ENCODE measurements at regions not wholly inside any gene's neighbourhood (a gene's known extent, or its start where the extent isn't known, plus 50 kb on each side); places are given as distances from the start of the nearest gene placed in this dataset.

GRCh38 chr10:121284936-121285335 is 313.3 kb downstream of the FGFR2 start:
- Histone ChIP-seq H3K4me3 (ENCODE audit: low read depth, low read length) (no peak overlapping the region), H3K9ac (ENCODE audit: low read length) (no peak overlapping the region), H3K4me2 (ENCODE audit: low read length) (no peak overlapping the region), H2BK12ac (ENCODE audit: low read length) (no peak overlapping the region), H3K27ac (ENCODE audit: low read depth, low read length) (no peak overlapping the region), H3K14ac (ENCODE audit: low read length) (no peak overlapping the region), H3K79me2 (ENCODE audit: control insufficient read depth, insufficient read depth, low read length, poor library complexity) (no peaks in the 10 kb centered on the region), H3K27me3 (ENCODE audit: insufficient read depth, low read length) (no peaks in the 10 kb centered on the region), H4K8ac (ENCODE audit: low read depth, low read length) (no peak overlapping the region), H4K91ac (ENCODE audit: low read depth, low read length) (no peak overlapping the region), H2AFZ (ENCODE audit: insufficient read depth, low read length, poor library complexity) (no peak overlapping the region), H2AK5ac (ENCODE audit: low read length) (no peak overlapping the region), H3K23ac (ENCODE audit: low read length) (no peak overlapping the region), H3K9me3 (ENCODE audit: insufficient read depth, low read depth, low read length) (no peaks in the 10 kb centered on the region), H3K18ac (ENCODE audit: low read length) (no peak overlapping the region), H3K4ac (ENCODE audit: low read depth, low read length) (no peak overlapping the region), H3K36me3 (ENCODE audit: control insufficient read depth in 1 of 2, insufficient read depth in 2 of 2, low read length in 2 of 2) (no peaks in the 10 kb centered on the region), H3K4me1 (ENCODE audit: control insufficient read depth in 1 of 2, insufficient read depth in 2 of 2, low read length in 2 of 2) (peaks cover 3 to 9% of the 10 kb centered on the region in 2 experiments), H4K12ac (ENCODE audit: low read depth, low read length) (no peak overlapping the region), H3K79me1 (ENCODE audit: low read length) (no peaks in the 10 kb centered on the region), H2BK120ac (ENCODE audit: insufficient read depth, low read length, poor library complexity) (no peak overlapping the region), H2BK5ac (ENCODE audit: low read depth, low read length, poor library complexity) (no peak overlapping the region)
- WGBS (ENCODE audit: extremely low coverage, insufficient coverage, insufficient read length), result no CpG with 5 or more reads among the region's 4 CpGs
- DNase-seq, result no peak

- no peak overlapping the region for H3K18ac ChIP-seq (ENCODE audit: low read length)
- DNase-seq, result no peak
- H2BK5ac ChIP-seq (ENCODE audit: low read depth, low read length, poor library complexity), result no peak overlapping the region
- no peak overlapping the region for H4K12ac ChIP-seq (ENCODE audit: low read depth, low read length)
- no CpG with 5 or more reads among the region's 5 CpGs for WGBS (ENCODE audit: extremely low coverage, insufficient coverage, insufficient read length)
- no peaks in the 10 kb centered on the region for H3K27me3 ChIP-seq (ENCODE audit: insufficient read depth, low read length)
- no peak overlapping the region for H2BK12ac ChIP-seq (ENCODE audit: low read length)
- no peak overlapping the region for H3K4me2 ChIP-seq (ENCODE audit: low read length)
- H3K79me1 ChIP-seq (ENCODE audit: low read length), result no peaks in the 10 kb centered on the region
- H3K9me3 ChIP-seq (ENCODE audit: insufficient read depth, low read depth, low read length), result no peaks in the 10 kb centered on the region
- H3K27ac ChIP-seq (ENCODE audit: low read depth, low read length), result no peak overlapping the region
- no peaks in the 10 kb centered on the region for H3K79me2 ChIP-seq (ENCODE audit: control insufficient read depth, insufficient read depth, low read length, poor library complexity)
- no peak overlapping the region for H3K23ac ChIP-seq (ENCODE audit: low read length)
- H2AFZ ChIP-seq (ENCODE audit: insufficient read depth, low read length, poor library complexity), result no peak overlapping the region
- no peak overlapping the region for H3K4ac ChIP-seq (ENCODE audit: low read depth, low read length)
- no peak overlapping the region for H3K9ac ChIP-seq (ENCODE audit: low read length)
- H4K91ac ChIP-seq (ENCODE audit: low read depth, low read length), result no peak overlapping the region
- no peak overlapping the region for H4K8ac ChIP-seq (ENCODE audit: low read depth, low read length)
- no peak overlapping the region for H2AK5ac ChIP-seq (ENCODE audit: low read length)
- no peak overlapping the region for H2BK120ac ChIP-seq (ENCODE audit: insufficient read depth, low read length, poor library complexity)
- peaks cover 3 to 9% of the 10 kb centered on the region in 2 experiments for H3K4me1 ChIP-seq (ENCODE audit: control insufficient read depth in 1 of 2, insufficient read depth in 2 of 2, low read length in 2 of 2)
- no peak overlapping the region for H3K4me3 ChIP-seq (ENCODE audit: low read depth, low read length)
- H3K14ac ChIP-seq (ENCODE audit: low read length), result no peak overlapping the region
- no peaks in the 10 kb centered on the region for H3K36me3 ChIP-seq (ENCODE audit: control insufficient read depth in 1 of 2, insufficient read depth in 2 of 2, low read length in 2 of 2)
These were observed 312.6 kb downstream of the FGFR2 start for GRCh38 chr10:121285406-121286196.

GRCh38 chr10:121288011-121288410 is 310.2 kb downstream of the FGFR2 start:
- no peak overlapping the region for H4K91ac ChIP-seq (ENCODE audit: low read depth, low read length)
- H4K12ac ChIP-seq (ENCODE audit: low read depth, low read length), result no peak overlapping the region
- no peak overlapping the region for H3K18ac ChIP-seq (ENCODE audit: low read length)
- no peaks in the 10 kb centered on the region for H3K79me1 ChIP-seq (ENCODE audit: low read length)
- no peak overlapping the region for H2BK12ac ChIP-seq (ENCODE audit: low read length)
- H3K36me3 ChIP-seq (ENCODE audit: control insufficient read depth in 1 of 2, insufficient read depth in 2 of 2, low read length in 2 of 2), result no peaks in the 10 kb centered on the region
- H4K8ac ChIP-seq (ENCODE audit: low read depth, low read length), result no peak overlapping the region
- no peak overlapping the region for H2AK5ac ChIP-seq (ENCODE audit: low read length)
- peak; percentile 47 to 48 for DNase-seq
- H3K4me1 ChIP-seq (ENCODE audit: control insufficient read depth in 1 of 2, insufficient read depth in 2 of 2, low read length in 2 of 2), result peaks cover 3 to 9% of the 10 kb centered on the region in 2 experiments
- H3K4me3 ChIP-seq (ENCODE audit: low read depth, low read length), result no peak overlapping the region
- H2BK5ac ChIP-seq (ENCODE audit: low read depth, low read length, poor library complexity), result no peak overlapping the region
- H3K4ac ChIP-seq (ENCODE audit: low read depth, low read length), result no peak overlapping the region
- H3K23ac ChIP-seq (ENCODE audit: low read length), result no peak overlapping the region
- H3K14ac ChIP-seq (ENCODE audit: low read length), result no peak overlapping the region
- no peak overlapping the region for H2BK120ac ChIP-seq (ENCODE audit: insufficient read depth, low read length, poor library complexity)
- H3K4me2 ChIP-seq (ENCODE audit: low read length), result no peak overlapping the region
- H3K79me2 ChIP-seq (ENCODE audit: control insufficient read depth, insufficient read depth, low read length, poor library complexity), result no peaks in the 10 kb centered on the region
- no peak overlapping the region for H3K27ac ChIP-seq (ENCODE audit: low read depth, low read length)
- H3K27me3 ChIP-seq (ENCODE audit: insufficient read depth, low read length), result no peaks in the 10 kb centered on the region
- no peak overlapping the region for H2AFZ ChIP-seq (ENCODE audit: insufficient read depth, low read length, poor library complexity)
- WGBS (ENCODE audit: extremely low coverage, insufficient coverage, insufficient read length), result no CpG with 5 or more reads among the region's 1 CpG
- H3K9me3 ChIP-seq (ENCODE audit: insufficient read depth, low read depth, low read length), result peaks cover 2% of the 10 kb centered on the region
- no peak overlapping the region for H3K9ac ChIP-seq (ENCODE audit: low read length)

GRCh38 chr10:121288864-121289661 is 309.2 kb downstream of the FGFR2 start:
- WGBS (ENCODE audit: extremely low coverage, insufficient coverage, insufficient read length), result no CpG with 5 or more reads among the region's 6 CpGs
- DNase-seq, result no peak
- H3K27me3 ChIP-seq (ENCODE audit: insufficient read depth, low read length), result no peaks in the 10 kb centered on the region

More at GRCh38 chr10:121288864-121289661, 309.2 kb downstream of the FGFR2 start:
- Histone ChIP-seq H3K36me3 (ENCODE audit: control insufficient read depth in 1 of 2, insufficient read depth in 2 of 2, low read length in 2 of 2) (no peaks in the 10 kb centered on the region), H3K27ac (ENCODE audit: low read depth, low read length) (no peak overlapping the region), H2BK120ac (ENCODE audit: insufficient read depth, low read length, poor library complexity) (no peak overlapping the region), H3K18ac (ENCODE audit: low read length) (no peak overlapping the region), H3K23ac (ENCODE audit: low read length) (no peak overlapping the region), H3K14ac (ENCODE audit: low read length) (no peak overlapping the region), H2AK5ac (ENCODE audit: low read length) (no peak overlapping the region), H3K79me2 (ENCODE audit: control insufficient read depth, insufficient read depth, low read length, poor library complexity) (no peaks in the 10 kb centered on the region), H3K9ac (ENCODE audit: low read length) (no peak overlapping the region), H3K4me3 (ENCODE audit: low read depth, low read length) (no peak overlapping the region), H4K12ac (ENCODE audit: low read depth, low read length) (no peak overlapping the region), H3K9me3 (ENCODE audit: insufficient read depth, low read depth, low read length) (peaks cover 4% of the 10 kb centered on the region), H4K91ac (ENCODE audit: low read depth, low read length) (no peak overlapping the region), H3K4ac (ENCODE audit: low read depth, low read length) (no peak overlapping the region), H2BK5ac (ENCODE audit: low read depth, low read length, poor library complexity) (no peak overlapping the region), H3K79me1 (ENCODE audit: low read length) (no peaks in the 10 kb centered on the region), H3K4me1 (ENCODE audit: control insufficient read depth in 1 of 2, insufficient read depth in 2 of 2, low read length in 2 of 2) (peaks cover 3 to 9% of the 10 kb centered on the region in 2 experiments), H2AFZ (ENCODE audit: insufficient read depth, low read length, poor library complexity) (no peak overlapping the region), H2BK12ac (ENCODE audit: low read length) (no peak overlapping the region), H4K8ac (ENCODE audit: low read depth, low read length) (no peak overlapping the region), H3K4me2 (ENCODE audit: low read length) (no peak overlapping the region)

Data from trophoblast cell (in vitro differentiated cells and primary cell).